A673 (cell line): ENCODE measurements at regions not wholly inside any gene's neighbourhood (a gene's known extent, or its start where the extent isn't known, plus 50 kb on each side); places are given as distances from the start of the nearest gene placed in this dataset.
A peak's percentile ranks its signal among the peaks of the same experiment; 100 is the strongest.

ENCODE experiments used
- BruUV-seq: library from RNA; stranded (reverse); fragments of 400-500 nt; replicated peaks from 2 replicates; lab custom pipeline; 2021; lab: Mats Ljungman, UMichigan
- CTCF ChIA-PET: fragments of 300-600 bp; sonication (Branson Sonifier 250); formaldehyde crosslinking; loops from one replicate; lab custom pipeline; 2022; ENCODE audit warnings: antibody characterized with exemption; lab: Charles Lee
- POLR2A ChIA-PET: fragments of 300-600 bp; sonication (Branson Sonifier 250); formaldehyde crosslinking; loops from one replicate; lab custom pipeline; 2022; ENCODE audit warnings: antibody characterized with exemption; ENCODE audit not compliant: low non-redundant PET; lab: Charles Lee
- DNase-seq: peaks from one replicate; pipeline ENCODE4 v3.0.0-alpha.2; 2015; ENCODE audit warnings: low spot score
- H3K27ac ChIP-seq: fragments of 200-600 bp; sonication (generic); 2 replicates; pipeline ENCODE4 v1.5.1; 2016; ENCODE audit warnings: mixed run types, low read depth, mild to moderate bottlenecking, mixed read lengths, antibody characterized with exemption, low read length; ENCODE audit not compliant: poor library complexity, severe bottlenecking
- H3K27me3 ChIP-seq: fragments of 200-600 bp; sonication (generic); replicated peaks from 2 replicates; pipeline ENCODE4 v1.6.1; 2017; ENCODE audit warnings: mixed run types, low read depth, mild to moderate bottlenecking, mixed read lengths, antibody characterized with exemption, low read length; ENCODE audit not compliant: insufficient read depth, poor library complexity
- H3K36me3 ChIP-seq: fragments of 200-600 bp; sonication (generic); 2 replicates; pipeline ENCODE4 v1.6.1; 2016; ENCODE audit warnings: mixed run types, mild to moderate bottlenecking, mixed read lengths, antibody characterized with exemption, low read length; ENCODE audit not compliant: insufficient read depth, poor library complexity, severe bottlenecking
- H3K4me1 ChIP-seq: fragments of 200-600 bp; sonication (generic); 2 replicates; pipeline ENCODE4 v1.6.1; 2017; ENCODE audit warnings: mixed run types, mild to moderate bottlenecking, mixed read lengths, antibody characterized with exemption, low read length; ENCODE audit not compliant: insufficient read depth, poor library complexity, severe bottlenecking
- H3K4me3 ChIP-seq: fragments of 200-600 bp; sonication (generic); 2 replicates; pipeline ENCODE4 v1.5.1; 2016; ENCODE audit warnings: low read depth, mixed run types, mild to moderate bottlenecking, mixed read lengths, low read length; ENCODE audit not compliant: poor library complexity, severe bottlenecking
- H3K9me3 ChIP-seq: fragments of 200-600 bp; sonication (generic); 2 replicates; pipeline ENCODE4 v1.6.1; 2016; ENCODE audit warnings: mixed run types, low read depth, mild to moderate bottlenecking, mixed read lengths, antibody characterized with exemption, low read length; ENCODE audit not compliant: poor library complexity, severe bottlenecking
- CTCF ChIP-seq: fragments of 300-800, 200-600 bp; sonication (generic); conservative IDR thresholded peaks from 2 replicates; pipeline ENCODE4 v1.5.1; 2017; ENCODE audit warnings: low read depth, mild to moderate bottlenecking, antibody characterized with exemption, low read length, moderate library complexity, mixed read lengths
- EZH2 ChIP-seq: fragments of 200-600 bp; sonication (generic); IDR thresholded peaks from 2 replicates; pipeline ENCODE4 v1.6.1; 2017; ENCODE audit warnings: borderline replicate concordance, low read depth, mild to moderate bottlenecking, mixed read lengths, antibody characterized with exemption, low read length; ENCODE audit not compliant: poor library complexity, severe bottlenecking
- intact Hi-C: fragments of 100-400 bp; cut with micrococcal nuclease; formaldehyde crosslinking; loops from one replicate; pipeline ENCODE4 v1.10.0; 2022; ENCODE audit not compliant: unreplicated experiment

DNA sequence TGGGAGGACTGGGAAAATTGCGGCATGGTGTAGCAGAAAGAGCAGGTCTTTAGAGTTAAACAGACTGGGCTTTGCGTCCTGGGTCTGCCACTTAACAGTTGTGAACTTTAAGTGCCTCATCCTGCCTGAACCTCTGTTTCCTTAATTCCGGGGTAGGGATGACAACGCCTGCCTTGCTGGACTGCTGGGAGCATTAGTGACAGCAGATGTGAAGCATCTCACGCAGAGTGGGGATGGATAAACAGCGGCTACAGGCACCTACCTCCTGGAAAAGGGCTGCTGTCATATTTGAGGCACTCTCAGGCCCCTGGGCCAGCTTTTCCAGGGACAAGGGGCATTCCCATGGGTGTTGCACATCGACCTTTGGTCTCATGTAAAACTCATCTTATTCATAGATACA, 572.2 kb downstream of the TBC1D22A start:
- POLR2A ChIA-PET: no interaction called here
- DNase-seq: no peak
- H3K36me3 ChIP-seq: no peaks in the 10 kb centered on the region
- TF ChIP-seq CTCF (no peak), EZH2 (no peak)
- BruUV-seq: no TSS peak
- no peaks in the 10 kb centered on the region for H3K27me3 ChIP-seq
- intact Hi-C loops: no loop called here
- H3K4me3 ChIP-seq: no peak overlapping the region
- CTCF ChIA-PET: no interaction called here
- H3K27ac ChIP-seq: no peak overlapping the region
- no peaks in the 10 kb centered on the region for H3K4me1 ChIP-seq
- H3K9me3 ChIP-seq: no peaks in the 10 kb centered on the region

- Histone ChIP-seq H3K27me3 (no peaks in the 10 kb centered on the region), H3K4me3 (no peak overlapping the region), H3K9me3 (no peaks in the 10 kb centered on the region), H3K36me3 (no peaks in the 10 kb centered on the region), H3K4me1 (no peaks in the 10 kb centered on the region), H3K27ac (no peak overlapping the region)
- no peak for TF ChIP-seq EZH2
- no peak for TF ChIP-seq CTCF
- intact Hi-C loops: no loop called here
- BruUV-seq: no TSS peak
- peak; percentile 27 for DNase-seq
- CTCF ChIA-PET: no interaction called here
- POLR2A ChIA-PET: no interaction called here
These were observed 571.2 kb downstream of the TBC1D22A start for GRCh38 chr22:47333625-47334024.

DNA sequence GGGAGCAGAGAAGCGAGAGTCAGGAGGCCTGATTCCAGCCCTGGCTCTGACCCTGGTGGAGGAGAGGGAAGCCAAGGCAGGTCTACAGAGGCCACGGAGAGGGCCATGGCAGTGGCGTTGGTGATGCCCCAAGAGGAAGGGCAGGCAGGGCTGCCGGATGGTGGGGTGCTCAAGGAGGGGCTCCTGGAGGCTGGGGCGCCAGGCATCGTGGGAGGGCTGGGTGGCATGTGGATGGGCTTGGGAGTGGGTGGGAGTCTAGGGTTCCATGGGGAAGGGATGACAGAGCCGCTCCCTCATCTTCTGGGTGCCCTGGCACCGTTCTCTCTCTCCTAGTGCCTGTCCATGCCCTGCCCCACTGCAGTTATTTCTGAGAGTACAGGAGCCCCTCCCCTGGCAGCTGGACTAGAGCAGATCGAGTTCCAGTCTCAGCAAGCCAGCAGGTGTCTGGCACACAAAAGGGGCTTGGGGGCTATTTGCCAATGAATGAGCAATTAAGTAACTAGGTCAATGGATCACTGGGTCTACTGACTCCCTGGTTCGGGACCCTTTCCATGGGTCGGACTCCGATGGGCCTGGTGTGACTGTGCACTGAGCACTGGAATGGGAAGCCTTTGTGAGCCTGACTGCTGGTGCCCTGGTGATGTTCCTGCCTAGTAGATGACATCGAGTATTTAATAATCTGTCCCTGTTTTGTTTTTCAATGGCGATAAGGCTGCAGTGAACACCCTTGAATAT, 570.0 kb downstream of the TBC1D22A start:
- no TSS peak for BruUV-seq
- Histone ChIP-seq H3K9me3 (no peaks in the 10 kb centered on the region), H3K27me3 (no peaks in the 10 kb centered on the region), H3K36me3 (no peaks in the 10 kb centered on the region), H3K4me3 (no peak overlapping the region), H3K27ac (no peak overlapping the region), H3K4me1 (no peaks in the 10 kb centered on the region)
- ChIA-PET POLR2A (no interaction called here), CTCF (no interaction called here)
- no peak for DNase-seq
- intact Hi-C loops: no loop called here
- no peak for TF ChIP-seq EZH2
- TF ChIP-seq CTCF: no peak
